Endothelial cell of umbilical vein (primary cell): ENCODE measurements at regions not wholly inside any gene's neighbourhood (a gene's known extent, or its start where the extent isn't known, plus 50 kb on each side); places are given as distances from the start of the nearest gene placed in this dataset.

ENCODE experiments used
- BruUV-seq: library from RNA; stranded (reverse); fragments of 400-500 nt; replicated peaks from 2 replicates; lab custom pipeline; 2021; lab: Mats Ljungman, UMichigan
- CTCF ChIA-PET: fragments of 300-600, 350-600 bp; sonication (Branson Sonifier 250); formaldehyde crosslinking; loops from one replicate; lab custom pipeline; 2021; ENCODE audit warnings: antibody characterized with exemption, inconsistent platforms; lab: Charles Lee
- POLR2A ChIA-PET: fragments of 300-600, 350-600 bp; sonication (Branson Sonifier 250); formaldehyde crosslinking; loops from one replicate; lab custom pipeline; 2021; ENCODE audit warnings: antibody characterized with exemption, inconsistent platforms; lab: Charles Lee
- DNase-seq: peaks from one replicate; pipeline ENCODE4 v3.0.0-alpha.2; 2011; ENCODE audit warnings: low read depth, low spot score
- FAIRE-seq: peaks from 2 replicates; lab custom pipeline; 2011; peaks lifted over from hg19 to GRCh38; lab: Jason Lieb, UNC
- H2AFZ ChIP-seq: 2 replicates; pipeline ENCODE4 v1.6.0; 2012; ENCODE audit warnings: low read depth, low read length, control low read depth, inconsistent platforms
- H3K27ac ChIP-seq: 2 replicates; pipeline ENCODE4 v1.5.1; 2011; ENCODE audit warnings: low read depth, mild to moderate bottlenecking, control low read depth, low read length, moderate library complexity; ENCODE audit not compliant: insufficient read depth
- H3K27me3 ChIP-seq, 2 experiments: 2 replicates each; pipeline versions ENCODE4 v1.6.0 to v1.6.1; 2011; ENCODE audit warnings: low read length in 2 of 2, mixed read lengths in 1 of 2; ENCODE audit not compliant: control insufficient read depth in 2 of 2, insufficient read depth in 2 of 2
- H3K36me3 ChIP-seq, 2 experiments: 2 replicates in 1 of 2; 3 replicates in 1 of 2; pipeline ENCODE4 v1.5.1; 2011; ENCODE audit warnings: low read length in 2 of 2, mild to moderate bottlenecking in 1 of 2, moderate library complexity in 1 of 2; ENCODE audit not compliant: control insufficient read depth in 2 of 2, insufficient read depth in 2 of 2; ENCODE audit errors: extremely low read depth in 1 of 2
- H3K4me1 ChIP-seq: 3 replicates; pipeline ENCODE4 v1.5.1; 2011; ENCODE audit warnings: mild to moderate bottlenecking, low read length; ENCODE audit not compliant: control insufficient read depth, insufficient read depth; ENCODE audit errors: extremely low read depth
- H3K4me2 ChIP-seq: 2 replicates; pipeline ENCODE4 v1.6.1; 2011; ENCODE audit warnings: low read length, control low read depth, mixed read lengths; ENCODE audit not compliant: insufficient read depth
- H3K4me3 ChIP-seq, 3 experiments: fragments of 200-600 bp in 1 of 3; sonication (generic), shearing (Covaris generic) in 1 of 3; replicated peaks in 1 of 3; 2 replicates each; pipeline ENCODE4 v1.5.1; 2011 to 2016; ENCODE audit warnings: control low read depth in 3 of 3, low read length in 3 of 3, mild to moderate bottlenecking in 2 of 3, inconsistent platforms in 1 of 3, low read depth in 1 of 3, moderate library complexity in 1 of 3; ENCODE audit not compliant: insufficient read depth in 1 of 3
- H3K79me2 ChIP-seq: 2 replicates; pipeline ENCODE4 v1.6.0; 2012; ENCODE audit warnings: low read length, inconsistent platforms; ENCODE audit not compliant: control insufficient read depth, insufficient read depth
- H3K9ac ChIP-seq: replicated peaks from 2 replicates; pipeline ENCODE3; 2011; ENCODE audit warnings: low read length, control low read depth; ENCODE audit not compliant: insufficient read depth; ENCODE audit errors: extremely low read depth
- H3K9me1 ChIP-seq: replicated peaks from 3 replicates; pipeline ENCODE4 v1.6.0; 2011; ENCODE audit warnings: mild to moderate bottlenecking, low read length; ENCODE audit not compliant: control insufficient read depth, insufficient read depth; ENCODE audit errors: extremely low read depth
- H3K9me3 ChIP-seq: replicated peaks from 2 replicates; pipeline ENCODE4 v1.5.1; 2012; ENCODE audit warnings: low read length, inconsistent platforms; ENCODE audit not compliant: control insufficient read depth, insufficient read depth
- H4K20me1 ChIP-seq: replicated peaks from 2 replicates; pipeline ENCODE3; 2011; ENCODE audit warnings: mild to moderate bottlenecking, low read length; ENCODE audit not compliant: control insufficient read depth, insufficient read depth; ENCODE audit errors: extremely low read depth
- CTCF ChIP-seq, 2 donors: IDR thresholded peaks; 1 replicate in 1 of 2; 2 replicates in 1 of 2; pipeline ENCODE4 v1.5.1; 2011; ENCODE audit warnings: low read length in 2 of 2, mild to moderate bottlenecking in 2 of 2, moderate library complexity in 2 of 2, control low read depth in 1 of 2, inconsistent platforms in 1 of 2, low read depth in 1 of 2; ENCODE audit not compliant: insufficient read depth in 1 of 2; ENCODE audit errors: extremely low read depth in 1 of 2
- EZH2 ChIP-seq: IDR thresholded peaks from 2 replicates; pipeline ENCODE4 v1.6.1; 2012; ENCODE audit warnings: borderline replicate concordance, low read depth, mild to moderate bottlenecking, moderate library complexity, low read length, inconsistent platforms; ENCODE audit not compliant: severe bottlenecking
- GATA2 ChIP-seq: IDR thresholded peaks from 2 replicates; pipeline ENCODE4 v1.7.0; 2011; ENCODE audit warnings: low read depth, mild to moderate bottlenecking, moderate library complexity, mixed read lengths, low read length; ENCODE audit not compliant: insufficient read length, insufficient read depth
- MAX ChIP-seq: IDR thresholded peaks from 2 replicates; pipeline ENCODE4 v1.6.1; 2011; ENCODE audit not compliant: insufficient read depth, insufficient read length
- MYC ChIP-seq: IDR thresholded peaks from one replicate; pipeline ENCODE4 v1.6.1; 2011; ENCODE audit warnings: mild to moderate bottlenecking, low read depth, low read length
- POLR2AphosphoS5 ChIP-seq: IDR thresholded peaks from 2 replicates; pipeline ENCODE4 v1.6.1; 2012; ENCODE audit warnings: low read depth, mild to moderate bottlenecking, control low read depth, low read length, moderate library complexity; ENCODE audit not compliant: insufficient read depth
- dilution Hi-C: fragments of 300-500 bp; cut with MboI; formaldehyde crosslinking; loops from one replicate; pipeline ENCODE4 v1.15.0; 2019; ENCODE audit warnings: low sequenced_read_pairs; ENCODE audit not compliant: extremely low pct_ligation_motif_present
- intact Hi-C: fragments of 100-400 bp; cut with micrococcal nuclease; formaldehyde crosslinking; loops from one replicate; pipeline ENCODE4 v1.10.0; 2022

DNA sequence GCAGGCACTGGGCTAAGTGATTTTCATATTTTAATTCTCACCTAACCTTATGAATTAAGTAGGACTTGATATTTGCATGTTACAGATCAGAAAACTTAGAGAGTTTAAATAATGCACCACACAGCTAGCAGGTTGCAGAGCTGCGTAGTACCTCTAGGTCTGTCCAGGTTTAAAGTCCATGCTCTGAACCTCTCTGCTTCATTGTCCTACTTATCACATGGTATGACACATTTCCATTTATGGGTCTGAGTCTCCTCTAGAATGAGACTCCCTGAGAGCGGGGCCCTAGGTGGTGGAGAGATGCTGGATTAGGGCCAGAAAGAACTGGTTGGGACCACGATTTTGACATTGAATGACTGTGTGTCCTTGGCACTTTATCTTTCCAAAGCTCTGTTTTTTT lies 102.5 kb upstream of the USP24 start:
- no peaks in the 10 kb centered on the region for H4K20me1 ChIP-seq
- no peaks in the 10 kb centered on the region for H3K9me3 ChIP-seq
- H2AFZ ChIP-seq: no peak overlapping the region
- H3K27ac ChIP-seq: peak overlapping the region; percentile 9
- no peak for TF ChIP-seq GATA2
- TF ChIP-seq MAX: no peak
- TF ChIP-seq MYC: no peak
- TF ChIP-seq CTCF (IDR thresholded peaks at IDR 0.05; ENCODE audit: extremely low read depth in 1 of 2, insufficient read depth in 1 of 2, low read depth in 1 of 2, low read length in 2 of 2): no peak
- TF ChIP-seq EZH2: no peak
- TF ChIP-seq POLR2AphosphoS5: no peak
- no peak overlapping the region for H3K4me3 ChIP-seq
- H3K9me1 ChIP-seq: no peaks in the 10 kb centered on the region
- no TSS peak for BruUV-seq
- peak overlapping the region; percentile 55 for H3K4me2 ChIP-seq
- POLR2A ChIA-PET: interaction anchor here (1.2 kb wide), 1 partner anchor 20 kb away, joined by 3 read pairs; no protein-coding TSS in a partner anchor
- no peaks in the 10 kb centered on the region for H3K79me2 ChIP-seq
- H3K9ac ChIP-seq: no peak overlapping the region
- CTCF ChIA-PET: interaction anchor here (0.8 to 3.6 kb wide), 10 partner anchors 8 to 1267 kb away, joined by 3 to 36 read pairs (median 6); no protein-coding TSS in a partner anchor
- no peaks in the 10 kb centered on the region for H3K36me3 ChIP-seq
- no peaks in the 10 kb centered on the region for H3K27me3 ChIP-seq
- DNase-seq (no peak), FAIRE-seq (peak; percentile 55)
- peaks cover 50% of the 10 kb centered on the region for H3K4me1 ChIP-seq
- intact Hi-C loops: loop anchor here (1.0 kb wide), 2 partner anchors 7 to 16 kb away; no protein-coding TSS in a partner anchor
- dilution Hi-C loops: no loop called here
